HCT116 (cell line): ENCODE measurements at regions not wholly inside any gene's neighbourhood (a gene's known extent, or its start where the extent isn't known, plus 50 kb on each side); places are given as distances from the start of the nearest gene placed in this dataset.
"Not testable (repeated sequence)": the region's sequence is repeated elsewhere in the genome, so short reads cannot be mapped to it uniquely, and the experiment has no call there.

Source experiments
- ATAC-seq: fragments of 200-7000 bp; cut with Tn5 transposase; 2 replicates; pipeline ENCODE4 v1.9.1; 2020; ENCODE audit warnings: mild to moderate bottlenecking, moderate library complexity
- BruUV-seq: library from RNA; stranded (reverse); fragments of 400-500 nt; replicated peaks from 2 replicates; lab custom pipeline; 2021; lab: Mats Ljungman, UMichigan
- CTCF ChIA-PET: fragments of 300-600 bp; sonication (Branson Sonifier 250); formaldehyde crosslinking; loops from one replicate; lab custom pipeline; 2021; ENCODE audit warnings: antibody characterized with exemption; lab: Charles Lee
- POLR2A ChIA-PET: fragments of 300-600, 350-600 bp; sonication (Branson Sonifier 250); formaldehyde crosslinking; loops from one replicate; lab custom pipeline; 2021; ENCODE audit warnings: antibody characterized with exemption; lab: Charles Lee
- RAD21 ChIA-PET, 2 experiments: fragments of 300-600 bp; sonication (Branson Sonifier 250); formaldehyde crosslinking; loops; one replicate each; lab custom pipeline; 2023; ENCODE audit warnings: low total read pairs in 2 of 2; ENCODE audit not compliant: uncharacterized antibody in 2 of 2, unreplicated experiment in 2 of 2, low non-redundant PET in 1 of 2; lab: Charles Lee
- DNase-seq: peaks from one replicate; pipeline ENCODE4 v3.0.0-alpha.2; 2010; ENCODE audit warnings: low read depth, low spot score
- H2AFZ ChIP-seq: fragments of 200-600 bp; shearing (Covaris generic), sonication (generic); 2 replicates; pipeline ENCODE4 v1.6.1; 2017; ENCODE audit warnings: low read depth, mixed run types, mixed read lengths, antibody characterized with exemption, low read length; ENCODE audit not compliant: poor library complexity, severe bottlenecking
- H3K27ac ChIP-seq: 2 replicates; pipeline ENCODE4 v1.5.1; 2012; ENCODE audit warnings: low read depth, low read length
- H3K27me3 ChIP-seq: fragments of 200-600 bp; sonication (generic); 2 replicates; pipeline ENCODE4 v1.6.1; 2016; ENCODE audit warnings: mixed run types, low read length, mixed read lengths; ENCODE audit not compliant: insufficient read depth
- H3K36me3 ChIP-seq, 2 experiments: fragments of 200-500 bp in 1 of 2; fragments of 200-600 bp in 1 of 2; sonication (Bioruptor generic) in 1 of 2; sonication (generic) in 1 of 2; 2 replicates each; pipeline versions ENCODE4 v1.5.1 to v1.6.1; 2014 to 2016; ENCODE audit warnings: low read length in 2 of 2, inconsistent platforms in 1 of 2, mixed read lengths in 1 of 2, mixed run types in 1 of 2; ENCODE audit not compliant: insufficient read depth in 2 of 2, control insufficient read depth in 1 of 2
- H3K4me1 ChIP-seq, 2 experiments: fragments of 200-600 bp in 1 of 2; sonication (generic) in 1 of 2; 2 replicates each; pipeline versions ENCODE4 v1.5.1 to v1.6.1; 2012 to 2017; ENCODE audit warnings: low read length in 2 of 2, inconsistent platforms in 1 of 2, mild to moderate bottlenecking in 1 of 2, mixed read lengths in 1 of 2, mixed run types in 1 of 2, moderate library complexity in 1 of 2; ENCODE audit not compliant: insufficient read depth in 2 of 2, control insufficient read depth in 1 of 2
- H3K4me2 ChIP-seq: fragments of 200-600 bp; sonication (generic); 2 replicates; pipeline ENCODE4 v1.6.1; 2017; ENCODE audit warnings: mixed run types, low read length, mixed read lengths
- H3K4me3 ChIP-seq, 2 experiments: fragments of 200-600 bp in 1 of 2; sonication (generic) in 1 of 2; replicated peaks in 1 of 2; 2 replicates each; pipeline ENCODE4 v1.5.1; 2011 to 2016; ENCODE audit warnings: low read length in 2 of 2, control low read depth in 1 of 2, low read depth in 1 of 2, mild to moderate bottlenecking in 1 of 2, mixed read lengths in 1 of 2, mixed run types in 1 of 2
- H3K79me2 ChIP-seq: fragments of 200-600 bp; sonication (generic); 2 replicates; pipeline ENCODE4 v1.6.1; 2017; ENCODE audit warnings: mild to moderate bottlenecking, mixed run types, low read length, moderate library complexity, mixed read lengths; ENCODE audit not compliant: insufficient read depth
- H3K9ac ChIP-seq: fragments of 200-600 bp; sonication (generic); 2 replicates; pipeline ENCODE4 v1.6.1; 2016; ENCODE audit warnings: low read length, mixed read lengths
- H3K9me2 ChIP-seq: fragments of 200-600 bp; sonication (generic), shearing (Covaris generic); 2 replicates; pipeline ENCODE4 v1.6.1; 2017; ENCODE audit warnings: mixed run types, mild to moderate bottlenecking, moderate library complexity; ENCODE audit not compliant: insufficient read depth
- H3K9me3 ChIP-seq, 2 experiments: fragments of 200-500 bp in 1 of 2; fragments of 200-600 bp in 1 of 2; sonication (Bioruptor generic) in 1 of 2; sonication (generic) in 1 of 2; 2 replicates each; pipeline ENCODE4 v1.6.1; 2014 to 2017; ENCODE audit warnings: low read length in 2 of 2, mixed read lengths in 2 of 2, inconsistent platforms in 1 of 2, low read depth in 1 of 2, mild to moderate bottlenecking in 1 of 2, mixed run types in 1 of 2, moderate library complexity in 1 of 2; ENCODE audit not compliant: control insufficient read depth in 1 of 2, insufficient read depth in 1 of 2
- H4K20me1 ChIP-seq: fragments of 200-600 bp; sonication (generic), shearing (Covaris generic); 2 replicates; pipeline ENCODE4 v1.6.1; 2017; ENCODE audit warnings: mixed run types, mild to moderate bottlenecking, moderate library complexity; ENCODE audit not compliant: insufficient read depth
- CEBPB ChIP-seq: IDR thresholded peaks from 2 replicates; pipeline ENCODE4 v1.6.1; 2012; ENCODE audit warnings: low read depth
- EZH2 ChIP-seq: fragments of 200-600 bp; sonication (generic); IDR thresholded peaks from 2 replicates; pipeline ENCODE4 v1.6.1; 2017; ENCODE audit warnings: antibody characterized with exemption, mixed run types
- POLR2A ChIP-seq: IDR thresholded peaks from 2 replicates; pipeline ENCODE4 v1.7.0; 2011; ENCODE audit warnings: borderline replicate concordance; ENCODE audit not compliant: insufficient read depth, insufficient read length; ENCODE audit errors: extremely low read depth
- RAD21 ChIP-seq: IDR thresholded peaks from 2 replicates; pipeline ENCODE4 v1.6.1; 2012; ENCODE audit warnings: low read depth, mild to moderate bottlenecking
- ZFX ChIP-seq: fragments of 450-650 bp; IDR thresholded peaks from 2 replicates; pipeline ENCODE4 v1.6.1; 2017
- intact Hi-C: fragments of 100-400 bp; cut with micrococcal nuclease; formaldehyde crosslinking; loops from 2 replicates; pipeline ENCODE4 v1.10.0; 2022
- TF ChIP-seq, protein P1 (sequence below): IDR thresholded peaks from 2 replicates; pipeline ENCODE4 v1.6.1; 2012

DNA sequence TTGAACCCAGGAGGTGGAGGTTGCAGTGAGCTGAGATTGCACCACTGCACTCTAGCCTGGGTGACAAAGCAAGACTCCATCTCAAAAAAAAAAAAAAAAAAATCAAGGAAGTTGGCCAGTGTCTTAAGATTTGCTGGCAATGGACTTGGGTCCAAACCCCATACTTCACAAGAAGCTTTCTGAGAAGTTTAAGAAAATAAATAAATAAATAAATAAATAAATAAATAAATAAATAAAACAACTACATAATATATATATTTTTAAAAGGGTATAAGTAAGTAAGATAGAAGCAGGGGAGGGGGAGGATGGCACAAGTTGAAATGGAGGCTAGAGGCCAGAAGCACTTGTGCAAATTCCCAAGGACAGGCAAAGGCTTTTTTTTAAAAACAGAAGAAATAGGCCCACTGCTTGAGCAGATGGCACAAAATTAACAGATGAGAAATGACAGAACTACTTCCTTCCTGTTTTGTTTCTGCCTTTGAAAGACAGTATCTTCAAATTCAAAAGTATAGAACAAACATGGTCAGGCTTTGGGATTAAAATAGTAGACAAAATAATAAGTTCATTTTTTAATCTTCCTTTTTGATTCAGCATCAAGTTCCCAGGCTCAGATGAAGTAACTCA lies 287.7 kb downstream of the ALDH8A1 start:
- Histone ChIP-seq H3K4me3 (no peak overlapping the region), H2AFZ (no peak overlapping the region), H3K27me3 (no peaks in the 10 kb centered on the region), H4K20me1 (no peaks in the 10 kb centered on the region), H3K36me3 (no peaks in the 10 kb centered on the region), H3K4me1 (peaks cover 0 to 3% of the 10 kb centered on the region in 2 experiments; a peak in 1 of 4 replicates), H3K79me2 (no peaks in the 10 kb centered on the region), H3K9me3 (no peaks in the 10 kb centered on the region), H3K4me2 (no peak overlapping the region), H3K9me2 (no peaks in the 10 kb centered on the region), H3K27ac (no peak overlapping the region), H3K9ac (no peak overlapping the region)
- intact Hi-C loops = no loop called here
- ChIA-PET CTCF (no interaction called here), POLR2A (no interaction called here), RAD21 (no interaction called here)
- BruUV-seq = no TSS peak
- TF ChIP-seq RAD21 (no peak), POLR2A (no peak), CEBPB (no peak), EZH2 (no peak), ZFX (no peak)
- TF ChIP-seq, protein P1, sequence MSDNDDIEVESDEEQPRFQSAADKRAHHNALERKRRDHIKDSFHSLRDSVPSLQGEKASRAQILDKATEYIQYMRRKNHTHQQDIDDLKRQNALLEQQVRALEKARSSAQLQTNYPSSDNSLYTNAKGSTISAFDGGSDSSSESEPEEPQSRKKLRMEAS = no peak
- ATAC-seq = no peak
- DNase-seq = no peak

- H3K9me2 ChIP-seq, BruUV-seq, CTCF ChIA-PET, DNase-seq, POLR2A ChIA-PET, intact Hi-C loops, H3K4me2 ChIP-seq, H3K36me3 ChIP-seq, H2AFZ ChIP-seq, H3K79me2 ChIP-seq, RAD21 ChIA-PET, H4K20me1 ChIP-seq, ATAC-seq, H3K9ac ChIP-seq, H3K27me3 ChIP-seq, H3K27ac ChIP-seq, H3K4me1 ChIP-seq, H3K9me3 ChIP-seq, H3K4me3 ChIP-seq: not testable (repeated sequence)
Observed at GRCh38 chr6:134659885-134660284, 290.0 kb downstream of the ALDH8A1 start.
